B cell (primary cell): ENCODE measurements at regions not wholly inside any gene's neighbourhood (a gene's known extent, or its start where the extent isn't known, plus 50 kb on each side); places are given as distances from the start of the nearest gene placed in this dataset.

ENCODE experiments used
- ATAC-seq: fragments of 200-7000 bp; cut with Tn5 transposase; one replicate; pipeline ENCODE4 v1.10.0; 2021; ENCODE audit warnings: low read depth, mild to moderate bottlenecking, moderate number of reproducible peaks, moderate library complexity
- CTCF ChIA-PET: fragments of 350-600 bp; sonication (Branson Sonifier 250); formaldehyde crosslinking; loops from one replicate; lab custom pipeline; 2021; ENCODE audit warnings: antibody characterized with exemption, inconsistent platforms; lab: Charles Lee
- POLR2A ChIA-PET: fragments of 350-600 bp; sonication (Branson Sonifier 250); formaldehyde crosslinking; loops from one replicate; lab custom pipeline; 2021; ENCODE audit warnings: antibody characterized with exemption; lab: Charles Lee
- DNase-seq: peaks from one replicate; pipeline ENCODE4 v3.0.0; 2013
- H2AFZ ChIP-seq: 2 replicates; pipeline ENCODE4 v1.6.1; 2012; ENCODE audit warnings: mild to moderate bottlenecking, low read depth, low read length; ENCODE audit not compliant: insufficient read depth, poor library complexity, severe bottlenecking
- H3K27ac ChIP-seq, 2 donors: 1 replicate in 1 of 2; 2 replicates in 1 of 2; pipeline ENCODE4 v1.5.1; 2012 to 2013; ENCODE audit warnings: low read length in 2 of 2, mild to moderate bottlenecking in 2 of 2, moderate library complexity in 1 of 2
- H3K27me3 ChIP-seq, 4 experiments: fragments of 200-600 bp in 1 of 4; sonication (generic) in 1 of 4; replicated peaks in 1 of 4; 1 replicate in 2 of 4; 2 replicates in 2 of 4; pipeline versions ENCODE4 v1.6.1 to v1.7.0; 2013 to 2016; ENCODE audit warnings: low read length in 3 of 4, mild to moderate bottlenecking in 2 of 4, mixed read lengths in 1 of 4, moderate library complexity in 1 of 4; ENCODE audit not compliant: insufficient read depth in 4 of 4, control insufficient read depth in 3 of 4; ENCODE audit errors: control extremely low read depth in 1 of 4
- H3K36me3 ChIP-seq, 2 experiments: replicated peaks in 1 of 2; 1 replicate in 1 of 2; 2 replicates in 1 of 2; pipeline versions ENCODE4 v1.6.1 to v1.7.1; 2013; ENCODE audit warnings: low read length in 1 of 2; ENCODE audit not compliant: insufficient read depth in 2 of 2, control insufficient read depth in 1 of 2; ENCODE audit errors: control extremely low read depth in 1 of 2, extremely low read depth in 1 of 2
- H3K4me1 ChIP-seq, 2 donors: fragments of 200-600 bp in 1 of 2; sonication (generic) in 1 of 2; 1 replicate in 1 of 2; 2 replicates in 1 of 2; pipeline versions ENCODE4 v1.5.1 to v1.6.1; 2013 to 2017; ENCODE audit warnings: low read length in 2 of 2; ENCODE audit not compliant: control insufficient read depth in 2 of 2, insufficient read depth in 2 of 2
- H3K4me2 ChIP-seq: replicated peaks from 2 replicates; pipeline ENCODE3; 2012; ENCODE audit warnings: mild to moderate bottlenecking, low read depth, low read length; ENCODE audit not compliant: poor library complexity, severe bottlenecking
- H3K4me3 ChIP-seq, 5 experiments: fragments of 200-600 bp in 1 of 5; sonication (generic) in 1 of 5; 1 replicate in 3 of 5; 2 replicates in 2 of 5; pipeline versions ENCODE4 v1.5.1 to v1.7.0; 2011 to 2016; ENCODE audit warnings: low read length in 4 of 5, mild to moderate bottlenecking in 4 of 5, low read depth in 2 of 5, control low read depth in 1 of 5, moderate library complexity in 1 of 5; ENCODE audit not compliant: insufficient read depth in 1 of 5; ENCODE audit errors: control extremely low read depth in 1 of 5, extremely low read depth in 1 of 5
- H3K79me2 ChIP-seq: fragments of 200-600 bp; sonication (generic); one replicate; pipeline ENCODE4 v1.6.0; 2016; ENCODE audit warnings: low read length; ENCODE audit not compliant: control insufficient read depth, insufficient read depth
- H3K9ac ChIP-seq: fragments of 200-600 bp; sonication (generic); 2 replicates; pipeline ENCODE4 v1.6.1; 2017; ENCODE audit warnings: mild to moderate bottlenecking, low read length, moderate library complexity
- H3K9me3 ChIP-seq, 3 donors: one replicate each; pipeline versions ENCODE4 v1.6.1 to v1.7.1; 2013; ENCODE audit warnings: low read length in 2 of 3; ENCODE audit not compliant: control insufficient read depth in 2 of 3, insufficient read depth in 1 of 3; ENCODE audit errors: control extremely low read depth in 1 of 3
- H4K20me1 ChIP-seq: 2 replicates; pipeline ENCODE4 v1.6.0; 2012; ENCODE audit warnings: mild to moderate bottlenecking, low read length; ENCODE audit not compliant: insufficient read depth, control insufficient read depth, poor library complexity, severe bottlenecking
- H3K27ac Mint-ChIP-seq: one replicate; pipeline ENCODE4 v1.8.0; 2021; ENCODE audit warnings: mixed read lengths
- H3K27me3 Mint-ChIP-seq: one replicate; pipeline ENCODE4 v1.8.0; 2021; ENCODE audit warnings: mixed read lengths
- H3K4me1 Mint-ChIP-seq: one replicate; pipeline ENCODE4 v1.8.0; 2021; ENCODE audit warnings: mixed read lengths
- H3K4me3 Mint-ChIP-seq: one replicate; pipeline ENCODE4 v1.8.0; 2021; ENCODE audit warnings: mixed read lengths
- H3K9me3 Mint-ChIP-seq: one replicate; pipeline ENCODE4 v1.8.0; 2022; ENCODE audit warnings: mixed read lengths; ENCODE audit not compliant: insufficient read depth
- EZH2 ChIP-seq: IDR thresholded peaks from 2 replicates; pipeline ENCODE4 v1.6.1; 2012; ENCODE audit warnings: borderline replicate concordance, low read depth, mild to moderate bottlenecking, moderate library complexity, low read length; ENCODE audit not compliant: insufficient read depth, poor library complexity, severe bottlenecking
- WGBS: methylation state at CpG from one replicate; pipeline ENCODE4 v1.1.5; 2013; ENCODE audit warnings: missing lambda C conversion rate; ENCODE audit not compliant: insufficient coverage; 5-methylcytosine and 5-hydroxymethylcytosine counted together
- intact Hi-C: fragments of 100-400 bp; cut with micrococcal nuclease; formaldehyde crosslinking; loops from one replicate; pipeline ENCODE4 v1.10.0; 2022
- TF ChIP-seq, protein P1 (sequence below): fragments of 200-600 bp; IDR thresholded peaks from one replicate; pipeline ENCODE4 v1.8.0; 2022; ENCODE audit warnings: antibody characterized with exemption, mild to moderate bottlenecking

DNA sequence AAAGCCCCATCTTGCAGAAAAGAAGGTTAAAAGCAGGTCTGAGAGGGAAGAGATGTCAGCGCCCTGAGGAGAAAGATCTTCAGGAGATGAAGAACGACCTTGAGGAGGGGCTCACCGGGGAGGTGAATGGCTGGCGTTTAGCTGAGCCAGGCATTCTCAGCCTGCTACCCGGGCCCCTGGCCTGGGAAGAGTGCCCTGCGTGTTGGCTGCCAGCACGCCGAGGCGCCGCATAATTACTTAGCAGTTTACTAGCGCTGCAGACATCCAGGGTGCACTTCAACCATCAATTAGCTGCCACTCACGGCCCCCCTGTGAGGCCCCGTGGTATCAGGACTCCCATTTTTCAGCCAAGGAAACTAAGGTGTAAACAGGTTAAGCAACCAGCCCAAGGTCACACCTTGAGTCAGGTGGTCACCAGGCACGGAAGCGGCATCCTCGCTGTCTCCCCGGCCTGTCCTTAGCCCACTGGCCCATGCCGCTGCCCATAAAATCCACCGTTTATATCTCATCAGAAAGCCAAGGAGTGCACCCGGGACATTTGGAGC is 551.9 kb downstream of the BNC2 start:
- Histone ChIP-seq H3K27me3 (no peaks in the 10 kb centered on the region), H4K20me1 (no peaks in the 10 kb centered on the region), H3K27ac (no peak overlapping the region), H3K36me3 (no peaks in the 10 kb centered on the region), H3K4me1 (no peaks in the 10 kb centered on the region), H3K9ac (no peak overlapping the region), H3K79me2 (no peaks in the 10 kb centered on the region), H3K9me3 (peaks cover 0 to 23% (median 0%) of the 10 kb centered on the region in 3 donors), H2AFZ (no peak overlapping the region), H3K4me2 (no peak overlapping the region), H3K4me3 (no peak overlapping the region)
- ChIA-PET POLR2A (no interaction called here), CTCF (no interaction called here)
- 94% methylated on average over 19 of the region's 20 CpGs for WGBS
- Mint-ChIP-seq H3K4me1 (no peaks in the 10 kb centered on the region), H3K27ac (no peak overlapping the region), H3K4me3 (no peak overlapping the region), H3K9me3 (no peaks in the 10 kb centered on the region), H3K27me3 (no peaks in the 10 kb centered on the region)
- TF ChIP-seq, protein P1, sequence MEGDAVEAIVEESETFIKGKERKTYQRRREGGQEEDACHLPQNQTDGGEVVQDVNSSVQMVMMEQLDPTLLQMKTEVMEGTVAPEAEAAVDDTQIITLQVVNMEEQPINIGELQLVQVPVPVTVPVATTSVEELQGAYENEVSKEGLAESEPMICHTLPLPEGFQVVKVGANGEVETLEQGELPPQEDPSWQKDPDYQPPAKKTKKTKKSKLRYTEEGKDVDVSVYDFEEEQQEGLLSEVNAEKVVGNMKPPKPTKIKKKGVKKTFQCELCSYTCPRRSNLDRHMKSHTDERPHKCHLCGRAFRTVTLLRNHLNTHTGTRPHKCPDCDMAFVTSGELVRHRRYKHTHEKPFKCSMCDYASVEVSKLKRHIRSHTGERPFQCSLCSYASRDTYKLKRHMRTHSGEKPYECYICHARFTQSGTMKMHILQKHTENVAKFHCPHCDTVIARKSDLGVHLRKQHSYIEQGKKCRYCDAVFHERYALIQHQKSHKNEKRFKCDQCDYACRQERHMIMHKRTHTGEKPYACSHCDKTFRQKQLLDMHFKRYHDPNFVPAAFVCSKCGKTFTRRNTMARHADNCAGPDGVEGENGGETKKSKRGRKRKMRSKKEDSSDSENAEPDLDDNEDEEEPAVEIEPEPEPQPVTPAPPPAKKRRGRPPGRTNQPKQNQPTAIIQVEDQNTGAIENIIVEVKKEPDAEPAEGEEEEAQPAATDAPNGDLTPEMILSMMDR: no peak
- TF ChIP-seq EZH2: no peak
- no peak for ATAC-seq
- no peak for DNase-seq
- intact Hi-C loops: no loop called here

DNA sequence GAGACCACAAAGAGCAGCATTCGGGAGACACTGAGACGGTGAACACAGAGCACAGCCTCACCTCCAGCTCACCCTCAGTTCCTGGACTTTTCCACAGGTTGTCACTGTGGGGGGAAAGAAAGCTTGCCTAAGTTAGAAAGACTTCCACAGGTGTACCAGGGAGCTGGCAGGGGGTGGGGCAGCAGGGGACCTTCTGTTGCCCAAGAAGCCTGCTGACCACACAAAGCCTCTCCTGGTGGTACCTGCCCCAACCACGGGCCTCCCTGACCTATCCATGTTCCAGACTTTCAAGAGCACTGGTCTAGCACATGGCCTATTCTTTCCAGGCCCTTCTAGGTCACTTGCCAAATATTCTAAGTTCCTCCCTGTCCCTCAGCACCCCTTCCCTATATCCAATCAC is 550.8 kb downstream of the BNC2 start:
- Histone ChIP-seq H2AFZ (no peak overlapping the region), H3K79me2 (no peaks in the 10 kb centered on the region), H3K27me3 (no peaks in the 10 kb centered on the region), H3K4me2 (no peak overlapping the region), H3K4me1 (no peaks in the 10 kb centered on the region), H4K20me1 (no peaks in the 10 kb centered on the region), H3K9ac (no peak overlapping the region), H3K9me3 (peaks cover 0 to 23% (median 0%) of the 10 kb centered on the region in 3 donors), H3K4me3 (no peak overlapping the region), H3K36me3 (no peaks in the 10 kb centered on the region), H3K27ac (no peak overlapping the region)
- TF ChIP-seq, protein P1: no peak
- TF ChIP-seq EZH2: no peak
- Mint-ChIP-seq H3K27ac (no peak overlapping the region), H3K4me3 (no peak overlapping the region), H3K9me3 (no peaks in the 10 kb centered on the region), H3K27me3 (no peaks in the 10 kb centered on the region), H3K4me1 (no peaks in the 10 kb centered on the region)
- ChIA-PET CTCF (no interaction called here), POLR2A (no interaction called here)
- intact Hi-C loops: no loop called here
- no peak for DNase-seq
- 76% methylated on average over 2 of the region's 3 CpGs for WGBS
- ATAC-seq: no peak
